Lower leg skin (tissue), 4 donors: ENCODE measurements at regions not wholly inside any gene's neighbourhood (a gene's known extent, or its start where the extent isn't known, plus 50 kb on each side); places are given as distances from the start of the nearest gene placed in this dataset.

Source experiments
- DNase-seq, 2 donors: peaks; one replicate each; pipeline ENCODE4 v3.0.0-alpha.2; 2019; ENCODE audit warnings: low spot score in 2 of 2
- H3K4me3 ChIP-seq: fragments of 200-600 bp; sonication (generic); 2 replicates; pipeline ENCODE4 v1.5.1; 2017; ENCODE audit warnings: mild to moderate bottlenecking, low read depth; ENCODE audit not compliant: poor library complexity, severe bottlenecking
- POLR2A ChIP-seq, 2 donors: fragments of 450-650 bp; IDR thresholded peaks; one replicate each; pipeline ENCODE4 v1.6.1; 2016 to 2017; ENCODE audit warnings: antibody characterized with exemption in 2 of 2, mild to moderate bottlenecking in 1 of 2, moderate library complexity in 1 of 2
- WGBS, 2 donors: methylation state at CpG; one replicate each; pipeline ENCODE4 v1.1.5; 2018; 5-methylcytosine and 5-hydroxymethylcytosine counted together
- intact Hi-C: fragments of 100-400 bp; cut with DNase I; formaldehyde crosslinking; loops from one replicate; pipeline ENCODE4 v1.15.0; 2023; ENCODE audit warnings: low total_unique reads
- TF ChIP-seq, protein P1 (sequence below), 3 donors: fragments of 450-650 bp; IDR thresholded peaks; one replicate each; pipeline ENCODE4 v1.5.1; 2016; ENCODE audit warnings: antibody characterized with exemption in 3 of 3, mild to moderate bottlenecking in 3 of 3, moderate library complexity in 2 of 3

DNA sequence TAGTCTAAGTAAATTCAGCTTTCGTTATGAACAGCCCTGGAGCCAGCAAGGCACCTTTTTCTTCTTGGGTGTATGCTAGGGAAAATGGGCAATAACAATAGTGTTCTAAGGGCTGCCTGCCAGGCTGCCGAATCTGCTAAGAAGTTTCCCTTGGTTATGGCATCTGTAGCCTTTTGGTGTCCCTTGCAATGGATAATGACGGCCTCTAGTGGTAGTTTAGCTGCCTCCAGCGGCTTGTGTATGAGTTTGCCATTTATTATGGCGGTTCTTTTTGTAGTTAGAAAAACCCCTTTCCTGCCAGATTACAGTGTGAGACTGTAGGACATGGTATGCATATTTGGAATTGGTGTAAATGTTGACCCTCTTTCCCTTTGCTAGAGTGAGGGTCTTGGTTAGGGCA is 78.9 kb upstream of the SPIN4 start:
- intact Hi-C loops, result no loop called here
- no peak for TF ChIP-seq POLR2A (IDR thresholded peaks at IDR 0.05)
- TF ChIP-seq, protein P1, sequence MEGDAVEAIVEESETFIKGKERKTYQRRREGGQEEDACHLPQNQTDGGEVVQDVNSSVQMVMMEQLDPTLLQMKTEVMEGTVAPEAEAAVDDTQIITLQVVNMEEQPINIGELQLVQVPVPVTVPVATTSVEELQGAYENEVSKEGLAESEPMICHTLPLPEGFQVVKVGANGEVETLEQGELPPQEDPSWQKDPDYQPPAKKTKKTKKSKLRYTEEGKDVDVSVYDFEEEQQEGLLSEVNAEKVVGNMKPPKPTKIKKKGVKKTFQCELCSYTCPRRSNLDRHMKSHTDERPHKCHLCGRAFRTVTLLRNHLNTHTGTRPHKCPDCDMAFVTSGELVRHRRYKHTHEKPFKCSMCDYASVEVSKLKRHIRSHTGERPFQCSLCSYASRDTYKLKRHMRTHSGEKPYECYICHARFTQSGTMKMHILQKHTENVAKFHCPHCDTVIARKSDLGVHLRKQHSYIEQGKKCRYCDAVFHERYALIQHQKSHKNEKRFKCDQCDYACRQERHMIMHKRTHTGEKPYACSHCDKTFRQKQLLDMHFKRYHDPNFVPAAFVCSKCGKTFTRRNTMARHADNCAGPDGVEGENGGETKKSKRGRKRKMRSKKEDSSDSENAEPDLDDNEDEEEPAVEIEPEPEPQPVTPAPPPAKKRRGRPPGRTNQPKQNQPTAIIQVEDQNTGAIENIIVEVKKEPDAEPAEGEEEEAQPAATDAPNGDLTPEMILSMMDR (IDR thresholded peaks at IDR 0.05), result no peak
- DNase-seq, result no peak
- no peak overlapping the region for H3K4me3 ChIP-seq
- WGBS, 2 donors, result 62 to 96% methylated on average over 5 of the region's 5 CpGs

DNA sequence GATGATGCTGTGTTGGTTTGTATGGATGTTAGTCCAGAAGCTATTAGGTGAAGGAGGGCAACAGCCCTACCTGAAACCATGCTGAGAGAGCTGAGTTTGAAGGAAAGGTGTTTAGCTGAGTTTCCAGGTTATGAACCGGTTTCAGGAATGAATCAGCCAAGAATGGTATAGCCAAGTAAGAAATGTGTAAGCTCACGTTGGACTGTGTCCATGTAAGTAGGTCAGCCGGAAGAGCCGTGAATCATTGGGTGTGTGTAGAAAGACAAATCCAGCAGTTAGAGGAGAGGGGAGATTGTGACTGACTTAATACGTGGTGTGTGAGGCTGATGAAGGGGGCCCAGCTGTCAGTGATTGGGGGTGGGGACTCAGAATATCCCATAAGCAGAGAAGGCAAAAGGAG is 77.2 kb upstream of the SPIN4 start:
- TF ChIP-seq, protein P1 (IDR thresholded peaks at IDR 0.05), result no peak
- TF ChIP-seq POLR2A (IDR thresholded peaks at IDR 0.05), result no peak

GRCh38 chrX:63426519-63426918 is 75.4 kb upstream of the SPIN4 start:
- DNase-seq, result no peak
- intact Hi-C loops, result no loop called here
- no peak overlapping the region for H3K4me3 ChIP-seq
- WGBS, 2 donors, result 83 to 87% methylated on average over 7 of the region's 7 CpGs
- TF ChIP-seq, protein P1 (IDR thresholded peaks at IDR 0.05), result no peak
- no peak for TF ChIP-seq POLR2A (IDR thresholded peaks at IDR 0.05)

More for the DNA sequence above, 77.2 kb upstream of the SPIN4 start:
- no peak for DNase-seq
- H3K4me3 ChIP-seq, result no peak overlapping the region
- whole genome bisulfite sequencing, 2 donors, result 78 to 93% methylated on average over 5 of the region's 5 CpGs
- intact Hi-C loops, result no loop called here

DNA sequence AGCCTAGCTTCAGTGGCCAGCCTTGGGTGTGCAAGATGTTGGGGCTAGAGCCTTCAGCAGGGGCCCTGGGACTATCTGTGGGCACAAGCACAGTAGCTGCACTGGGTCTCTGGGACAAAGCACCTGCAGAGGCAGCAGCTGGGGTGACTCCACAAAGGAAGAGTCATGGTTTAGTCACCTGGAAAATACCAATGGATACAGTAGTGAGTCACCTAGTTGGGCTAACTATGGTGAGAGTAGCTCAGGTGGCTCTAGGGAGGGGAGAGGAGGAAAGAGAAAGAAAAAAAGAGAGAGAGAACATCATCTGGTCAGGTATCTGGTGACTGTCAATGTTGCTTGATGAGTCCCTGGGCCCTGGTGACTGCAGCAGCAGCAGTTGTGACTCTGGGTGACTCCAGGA is 72.9 kb upstream of the SPIN4 start:
- H3K4me3 ChIP-seq, result no peak overlapping the region
- intact Hi-C loops, result no loop called here
- no peak for DNase-seq
- no peak for TF ChIP-seq POLR2A (IDR thresholded peaks at IDR 0.05)
- TF ChIP-seq, protein P1 (IDR thresholded peaks at IDR 0.05), result no peak

GRCh38 chrX:63421411-63421810 is 70.3 kb upstream of the SPIN4 start:
- no peak for DNase-seq
- TF ChIP-seq POLR2A (IDR thresholded peaks at IDR 0.05), result no peak
- TF ChIP-seq, protein P1 (IDR thresholded peaks at IDR 0.05), result no peak
- no peak overlapping the region for H3K4me3 ChIP-seq
- intact Hi-C loops, result no loop called here

- intact Hi-C loops, result no loop called here
- WGBS, 2 donors, result 79 to 88% methylated on average over 4 of the region's 4 CpGs
- no peak for DNase-seq
- H3K4me3 ChIP-seq, result no peak overlapping the region
- no peak for TF ChIP-seq POLR2A (IDR thresholded peaks at IDR 0.05)
- TF ChIP-seq, protein P1 (IDR thresholded peaks at IDR 0.05), result no peak
Observed at GRCh38 chrX:63418211-63418610, 67.1 kb upstream of the SPIN4 start.
